Skin of body (tissue), 1 donor: ENCODE measurements at regions not wholly inside any gene's neighbourhood (a gene's known extent, or its start where the extent isn't known, plus 50 kb on each side); places are given as distances from the start of the nearest gene placed in this dataset.
"Not testable (repeated sequence)": the region's sequence is repeated elsewhere in the genome, so short reads cannot be mapped to it uniquely, and the experiment has no call there.

Experiments used
- DNase-seq: peaks from one replicate; lab custom pipeline; 2025; lab: John Stamatoyannopoulos, UW

DNA sequence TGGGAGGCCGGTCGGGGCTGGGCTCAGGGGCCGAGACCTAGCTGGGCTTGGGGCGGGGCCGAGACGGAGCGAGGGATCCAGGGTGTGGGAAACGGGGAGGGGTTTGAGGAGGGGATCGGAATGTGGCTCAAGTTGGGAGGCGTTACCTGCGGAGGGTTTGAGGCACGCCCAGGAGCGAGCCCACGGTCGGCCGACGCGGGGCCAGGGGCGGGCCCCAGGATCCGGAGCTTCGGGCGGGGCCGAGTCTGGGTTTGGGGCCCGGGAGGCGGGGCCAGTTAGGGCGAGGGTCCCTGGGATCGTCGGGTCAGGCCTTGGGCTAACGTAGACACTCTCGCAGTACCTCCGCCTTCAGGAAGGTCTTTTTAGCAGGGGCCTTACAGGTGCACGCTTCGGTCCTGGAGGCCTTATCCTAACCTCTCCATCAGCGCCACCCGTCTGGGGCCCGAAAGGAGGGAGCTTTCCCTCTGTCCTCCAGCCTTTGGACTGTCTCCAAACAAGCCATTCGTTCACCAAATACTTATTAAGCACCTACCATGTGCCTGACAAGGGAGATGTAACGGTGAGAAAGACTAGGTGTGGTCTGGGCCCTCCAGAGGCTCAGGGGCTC lies 228.2 kb upstream of the FRG2C start:
- DNase-seq, result not testable (repeated sequence)

DNA sequence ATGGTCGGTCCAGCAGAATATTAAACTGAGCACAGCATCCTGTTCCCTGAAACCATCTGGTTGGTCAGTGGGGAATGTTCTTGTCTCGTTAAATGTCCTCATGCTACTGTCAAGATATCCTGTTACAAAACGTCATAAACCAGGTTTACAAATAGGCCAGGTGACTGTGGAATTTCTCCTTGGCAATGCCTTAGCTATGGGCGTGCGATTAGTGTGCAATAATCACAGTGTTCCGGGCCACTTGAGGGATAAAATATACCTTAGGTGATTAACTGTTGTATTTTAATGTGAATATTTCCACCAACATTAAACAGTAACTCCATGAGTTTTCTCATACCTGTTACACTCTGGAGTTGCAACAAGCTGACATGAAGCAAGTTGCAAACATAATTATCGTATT lies 223.1 kb upstream of the FRG2C start:
- not testable (repeated sequence) for DNase-seq

DNA sequence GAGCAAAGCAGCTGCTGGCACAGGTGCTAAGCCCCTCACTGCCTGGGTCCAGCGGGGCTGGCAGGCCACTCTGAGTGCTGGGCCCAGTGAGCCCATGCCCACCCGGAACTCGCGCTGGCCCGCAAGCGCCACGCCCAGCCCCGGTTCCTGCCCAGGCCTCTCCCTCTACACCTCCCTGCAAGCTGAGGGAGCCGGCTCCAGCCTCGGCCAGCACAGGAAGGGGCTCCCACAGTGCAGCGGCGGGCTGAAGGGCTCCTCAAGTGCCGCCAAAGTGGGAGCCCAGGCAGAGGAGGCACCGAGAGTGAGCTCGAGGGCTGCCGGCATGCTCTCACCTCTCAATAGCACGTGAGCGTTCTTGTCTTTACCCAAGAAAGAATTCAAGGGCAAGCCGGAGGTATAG lies 219.5 kb upstream of the FRG2C start:
- not testable (repeated sequence) for DNase-seq

DNA sequence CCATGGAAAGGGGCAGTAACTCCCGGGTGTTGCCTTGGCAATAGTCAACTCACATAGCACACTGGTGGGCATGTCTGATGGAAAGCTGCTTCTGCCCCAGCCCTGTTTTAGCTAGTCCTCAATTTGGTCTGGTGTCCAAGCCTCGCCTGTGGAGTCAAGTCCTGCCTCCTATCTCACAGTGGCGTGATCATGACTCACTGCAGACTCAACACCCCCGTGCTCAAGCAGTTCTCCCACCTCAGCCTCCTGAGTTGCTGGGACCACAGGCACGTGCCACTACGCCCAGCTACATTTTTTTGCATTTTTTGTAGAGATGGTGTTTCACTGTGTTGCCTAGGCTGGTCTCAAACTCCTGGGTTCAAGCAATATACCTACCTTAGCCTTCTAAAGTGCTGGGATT lies 218.9 kb upstream of the FRG2C start:
- not testable (repeated sequence) for DNase-seq

DNA sequence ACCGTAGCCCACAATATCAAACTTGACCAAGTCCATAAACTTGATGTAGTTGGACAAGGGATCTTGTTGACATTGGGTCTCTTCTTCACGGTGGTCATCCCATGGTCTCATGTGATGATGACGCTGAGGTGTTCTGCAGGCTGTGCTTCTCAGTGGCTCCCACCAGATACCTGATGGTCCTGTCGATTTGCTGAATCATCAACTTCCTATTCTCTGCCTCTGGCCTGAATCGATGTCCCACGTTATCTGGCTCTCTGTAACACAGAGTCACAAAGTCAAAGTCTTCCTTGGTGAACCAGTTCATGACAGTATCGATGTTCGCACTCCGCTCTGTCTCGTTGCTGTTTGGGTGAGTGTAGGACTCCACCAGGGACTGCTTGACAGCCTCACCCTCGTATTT lies 217.2 kb upstream of the FRG2C start:
- not testable (repeated sequence) for DNase-seq

DNA sequence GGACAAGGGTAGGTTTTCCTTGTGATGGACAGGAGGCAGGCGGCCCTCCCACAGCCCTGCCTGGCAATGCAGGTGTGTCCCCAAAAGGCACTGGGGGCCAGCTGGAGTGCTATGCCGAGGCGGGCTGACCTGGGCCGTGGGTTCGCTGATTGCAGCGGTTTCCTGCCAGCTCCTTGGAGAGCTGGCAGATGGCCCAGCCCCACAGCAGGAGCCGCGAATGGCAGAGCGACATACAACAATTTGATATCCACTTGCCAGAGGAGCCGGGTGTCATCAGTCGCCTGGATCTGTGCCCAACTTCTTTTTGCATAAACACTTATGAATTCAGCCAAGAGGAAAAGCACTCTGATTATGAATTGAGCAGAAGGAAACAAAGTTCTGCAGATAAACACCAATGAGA lies 210.8 kb upstream of the FRG2C start:
- DNase-seq, result peak; percentile 24

DNA sequence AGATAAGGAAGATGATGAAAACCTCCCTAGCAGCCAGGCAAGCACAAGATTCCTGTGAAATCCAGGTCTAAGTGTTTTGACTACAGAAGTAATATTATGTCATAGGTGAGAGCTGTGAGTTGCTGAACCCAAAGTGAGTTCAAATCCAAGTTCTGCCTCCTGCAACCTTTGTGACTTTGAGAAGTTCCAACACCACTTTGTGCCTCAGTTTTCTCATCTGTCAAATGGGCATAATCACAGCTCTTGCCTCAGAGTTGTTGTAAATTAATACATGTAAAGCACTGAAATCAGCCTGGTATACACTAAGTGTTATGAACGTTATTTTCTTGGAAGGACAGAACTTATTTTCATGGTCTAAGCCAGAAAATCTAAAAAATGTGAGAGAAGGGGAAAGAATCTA lies 210.3 kb upstream of the FRG2C start:
- DNase-seq, result not testable (repeated sequence)

DNA sequence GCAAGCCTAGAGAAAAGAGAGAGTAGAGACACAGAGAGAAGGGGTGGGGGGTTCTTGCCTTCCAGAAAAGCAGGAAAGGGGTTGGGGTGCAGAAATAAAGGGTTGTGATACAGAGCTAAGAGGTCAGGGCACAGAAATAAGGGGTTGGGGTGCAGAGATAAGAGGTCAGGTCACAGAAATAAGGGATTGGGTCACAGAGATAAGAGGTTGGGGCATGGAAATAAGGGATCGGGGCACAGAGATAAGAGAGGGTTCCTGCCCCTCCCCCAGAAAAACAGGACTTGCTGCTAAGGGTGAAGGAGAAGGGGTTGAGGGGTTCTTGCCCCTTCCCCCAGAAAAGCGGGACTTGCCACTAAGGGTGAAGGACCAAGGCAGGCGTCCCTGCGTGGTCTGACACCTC lies 189.6 kb upstream of the FRG2C start:
- DNase-seq, result not testable (repeated sequence)

DNA sequence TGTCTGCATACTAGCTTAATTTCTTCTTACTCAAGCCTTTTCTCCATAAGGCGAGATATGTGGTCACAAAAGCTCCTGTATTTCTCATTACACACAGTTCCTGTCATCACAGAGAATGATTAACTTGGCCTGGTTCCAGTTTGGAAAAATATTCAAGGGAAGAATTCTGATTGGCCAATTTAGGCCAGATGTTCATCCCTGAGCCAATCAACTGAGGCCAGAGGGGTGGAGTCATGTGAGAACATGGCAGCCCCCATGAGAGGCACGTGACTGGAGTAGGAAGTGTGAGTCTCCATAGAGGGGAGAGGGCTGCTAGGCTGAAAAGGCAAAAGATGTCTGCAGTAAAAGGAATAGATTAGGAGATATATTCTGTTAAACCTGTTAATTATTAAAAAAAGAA lies 167.5 kb upstream of the FRG2C start:
- not testable (repeated sequence) for DNase-seq

DNA sequence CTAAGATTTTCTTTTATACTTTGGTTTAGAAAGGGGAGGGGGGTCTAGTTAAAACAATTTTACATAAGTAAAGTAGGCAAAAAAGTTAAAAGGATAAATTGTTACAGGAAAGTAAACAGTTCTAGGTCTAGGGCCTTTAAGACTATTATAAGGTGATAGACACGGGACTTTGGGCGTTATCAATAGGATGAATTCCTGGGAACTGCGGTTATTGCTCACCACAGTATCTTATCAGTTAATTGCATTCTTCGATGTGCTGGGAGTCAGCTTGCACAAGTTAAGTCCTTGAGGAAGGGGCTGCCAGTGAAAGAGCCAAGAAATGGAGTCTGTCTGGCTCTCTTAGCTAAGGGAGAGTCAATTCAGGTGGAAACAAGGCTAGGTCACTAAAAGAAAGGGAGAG lies 163.8 kb upstream of the FRG2C start:
- not testable (repeated sequence) for DNase-seq

DNA sequence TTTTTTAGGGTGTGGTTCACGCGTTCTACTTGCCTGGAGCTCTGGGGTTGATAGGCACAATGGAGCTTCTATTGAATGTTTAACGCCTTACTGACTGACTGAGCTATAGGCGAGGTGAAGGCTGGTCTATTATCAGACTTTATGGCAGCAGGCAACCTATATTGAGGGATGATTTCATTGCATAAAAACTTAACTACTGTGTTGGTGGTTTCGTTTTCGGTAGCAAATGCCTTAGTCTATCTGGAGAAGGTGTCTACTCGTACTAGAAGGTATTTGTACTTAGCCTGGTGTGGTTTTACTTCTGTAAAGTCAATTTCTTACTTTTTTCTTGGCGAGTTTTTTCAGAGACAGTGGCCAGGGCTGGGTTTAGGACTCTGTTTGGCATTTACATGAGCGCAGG lies 162.0 kb upstream of the FRG2C start:
- DNase-seq, result not testable (repeated sequence)

DNA sequence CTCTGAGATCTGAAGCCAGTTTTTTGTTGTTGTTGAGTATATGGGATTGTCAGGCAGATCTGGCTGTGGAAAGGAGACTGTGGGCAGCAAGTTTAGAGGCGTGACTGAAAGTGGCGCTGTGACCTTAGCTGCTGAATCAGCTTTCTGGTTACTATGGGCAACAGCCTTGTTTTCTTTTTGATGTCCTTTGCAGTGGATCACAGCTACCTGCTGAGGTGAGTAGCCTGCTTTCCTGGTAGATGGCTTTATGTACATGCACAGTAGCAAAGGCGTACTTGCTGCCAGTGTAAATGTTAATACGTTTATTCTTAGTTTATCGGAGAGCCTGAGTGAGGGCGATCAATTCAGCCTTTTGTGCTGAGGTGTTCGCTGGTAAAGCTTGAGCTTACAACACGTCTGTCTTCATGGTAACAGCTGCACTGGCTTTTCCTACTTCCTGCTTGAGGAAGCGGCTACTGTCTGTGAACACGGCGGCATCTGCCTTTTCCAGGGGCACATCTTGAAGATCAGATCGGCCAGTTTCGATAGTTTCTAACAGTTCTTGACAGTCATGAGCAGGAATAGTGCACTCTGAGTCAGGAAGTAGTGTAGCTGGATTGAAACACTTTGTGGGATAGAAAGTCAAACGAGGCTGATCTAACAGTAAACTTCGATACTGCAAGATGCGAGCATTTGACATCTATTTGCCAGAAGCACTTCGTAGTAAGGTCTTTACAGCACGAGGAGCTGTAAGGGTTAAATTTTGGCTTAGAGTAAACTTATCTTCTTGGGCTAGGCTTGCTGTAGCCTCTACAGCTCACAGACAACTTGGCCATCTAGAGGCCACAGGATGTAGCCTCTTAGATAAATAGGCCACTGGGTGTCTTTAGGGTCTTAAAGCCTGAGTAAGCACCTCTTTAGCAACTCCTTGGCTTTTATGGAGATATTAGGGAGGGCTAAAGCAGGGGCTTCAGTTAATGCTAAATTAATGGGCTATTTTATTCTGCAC lies 161.1 kb upstream of the FRG2C start:
- not testable (repeated sequence) for DNase-seq

DNA sequence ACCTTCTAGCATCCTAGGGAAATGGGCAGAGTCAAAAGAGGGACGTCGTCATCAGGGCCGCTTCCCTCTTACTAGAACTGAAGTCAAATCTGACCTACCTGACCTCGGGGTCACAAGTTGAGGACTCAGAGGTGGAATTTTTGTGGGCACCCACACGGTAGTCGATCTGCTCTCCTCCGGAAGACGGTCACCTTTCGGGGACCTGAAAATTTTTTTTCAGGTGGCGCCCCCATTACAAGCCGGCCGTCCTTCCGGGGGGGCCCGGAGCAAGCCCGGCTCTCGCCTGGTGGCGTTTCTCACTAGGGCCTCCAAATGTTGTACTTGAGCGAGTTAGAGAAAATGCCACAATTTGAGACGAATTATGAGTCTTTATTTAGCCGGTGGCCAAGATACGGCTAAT lies 157.5 kb upstream of the FRG2C start:
- no peak for DNase-seq

DNA sequence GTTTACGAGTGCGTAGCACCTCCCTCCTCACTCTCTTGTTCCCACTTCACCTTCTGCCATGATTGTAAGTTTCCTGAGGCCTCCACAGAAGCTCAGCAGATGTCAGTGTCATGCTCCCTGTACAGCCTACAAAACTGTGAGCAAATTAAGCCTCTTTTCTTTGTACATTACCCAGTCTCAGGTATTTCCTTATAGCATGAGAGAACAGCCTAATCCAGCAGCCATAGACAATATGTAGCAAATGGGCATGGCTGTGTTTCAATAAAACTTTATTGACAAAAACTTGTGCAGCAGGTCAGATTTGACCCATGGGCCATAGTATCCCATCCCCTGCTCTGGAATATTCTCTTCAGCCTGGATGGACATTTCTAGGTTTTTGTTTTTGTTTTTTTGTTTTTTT lies 156.2 kb upstream of the FRG2C start:
- not testable (repeated sequence) for DNase-seq

DNA sequence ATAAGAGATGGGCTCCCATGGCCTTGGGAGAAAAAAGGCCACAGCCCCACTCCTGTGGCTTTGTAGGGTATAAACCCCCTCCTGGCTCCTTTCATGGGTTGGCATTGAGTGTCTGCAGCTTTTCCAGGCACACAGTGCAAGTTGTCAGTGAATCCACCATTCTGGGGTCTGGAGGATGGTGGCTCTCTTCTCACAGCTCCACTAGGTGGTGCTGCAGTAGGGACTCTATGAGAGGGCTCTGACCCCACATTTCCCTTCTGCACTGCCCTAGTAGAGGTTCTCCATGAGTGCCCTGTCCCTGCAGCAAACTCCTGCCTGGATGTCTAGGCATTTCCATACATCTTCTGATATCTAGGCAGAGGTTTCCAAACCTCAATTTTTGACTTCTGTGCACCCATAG lies 136.5 kb upstream of the FRG2C start:
- not testable (repeated sequence) for DNase-seq

DNA sequence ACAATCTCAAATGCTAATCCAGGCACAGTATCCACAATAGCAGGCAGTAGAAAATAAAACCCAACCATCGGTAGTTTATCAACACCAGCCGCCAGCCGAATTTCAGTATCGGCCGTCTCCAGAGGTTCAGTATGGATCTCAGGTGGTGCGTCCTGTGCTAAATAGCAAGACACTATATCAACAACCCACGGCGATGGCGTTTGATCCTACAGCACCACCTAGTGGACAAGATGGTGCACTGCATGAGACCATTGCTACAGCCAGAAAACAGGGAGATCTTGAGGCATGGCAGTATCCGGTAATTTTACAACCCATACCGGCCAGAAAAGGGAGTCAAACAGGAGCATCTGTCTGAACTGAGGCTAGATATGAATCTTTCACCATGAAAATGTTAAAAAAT lies 112.0 kb upstream of the FRG2C start:
- not testable (repeated sequence) for DNase-seq

DNA sequence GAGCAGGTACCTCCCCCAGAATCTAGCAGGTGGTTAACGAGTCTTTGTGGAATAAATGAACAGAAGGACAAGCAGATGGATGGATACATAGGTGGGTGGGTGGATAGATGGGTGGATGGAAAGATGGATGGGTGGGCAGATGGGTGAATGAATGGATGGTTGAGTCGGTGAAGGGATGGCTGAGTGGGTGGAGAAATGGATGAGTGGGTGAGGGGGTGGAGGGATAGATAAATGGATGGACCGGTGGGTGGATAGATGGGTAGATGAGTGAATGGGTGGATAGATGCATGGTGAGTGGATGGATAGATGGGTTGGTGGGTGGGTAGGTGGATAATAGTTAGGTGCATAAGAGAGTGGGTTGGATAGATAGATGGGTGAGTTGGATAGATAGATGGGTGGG lies 99.7 kb upstream of the FRG2C start:
- not testable (repeated sequence) for DNase-seq

DNA sequence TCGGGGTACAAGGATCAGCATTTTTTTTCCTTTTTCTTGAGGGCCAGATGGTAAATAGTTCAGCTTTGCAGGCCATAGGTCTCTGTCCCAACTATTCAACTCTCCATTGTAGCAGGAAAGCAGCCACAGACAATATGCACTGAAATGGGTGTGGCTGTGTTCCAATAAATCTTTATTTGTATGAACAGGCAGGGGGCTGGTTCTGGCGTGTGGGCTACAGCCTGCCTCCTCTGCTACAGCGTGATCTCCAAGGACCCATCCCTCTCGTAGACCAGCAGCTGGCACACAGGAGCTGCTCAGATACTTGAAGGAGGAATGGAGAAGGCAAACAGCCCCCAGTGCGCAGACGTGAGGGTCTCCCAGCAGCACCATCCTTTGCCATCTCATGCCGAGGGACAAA lies 91.8 kb upstream of the FRG2C start:
- DNase-seq, result not testable (repeated sequence)

DNA sequence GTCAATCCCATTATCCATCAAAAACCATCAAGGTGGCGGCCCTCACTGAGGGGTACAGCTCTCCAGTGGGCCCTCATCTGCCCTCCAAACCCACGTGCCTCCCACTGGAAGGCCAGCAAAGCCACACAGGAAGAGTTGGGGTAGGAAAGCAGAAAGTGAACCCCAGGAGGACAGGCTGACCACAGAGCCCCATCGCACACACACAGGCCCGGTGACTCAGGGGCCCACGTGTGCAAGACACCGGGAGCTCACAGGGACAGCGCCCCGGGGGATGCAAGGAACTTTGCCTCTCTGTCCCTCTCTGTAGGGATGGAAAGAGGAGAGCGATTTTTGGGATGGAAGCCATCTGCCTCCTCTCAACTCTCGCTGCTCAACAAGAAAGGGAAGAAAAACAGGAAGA lies 85.0 kb upstream of the FRG2C start:
- DNase-seq, result not testable (repeated sequence)

DNA sequence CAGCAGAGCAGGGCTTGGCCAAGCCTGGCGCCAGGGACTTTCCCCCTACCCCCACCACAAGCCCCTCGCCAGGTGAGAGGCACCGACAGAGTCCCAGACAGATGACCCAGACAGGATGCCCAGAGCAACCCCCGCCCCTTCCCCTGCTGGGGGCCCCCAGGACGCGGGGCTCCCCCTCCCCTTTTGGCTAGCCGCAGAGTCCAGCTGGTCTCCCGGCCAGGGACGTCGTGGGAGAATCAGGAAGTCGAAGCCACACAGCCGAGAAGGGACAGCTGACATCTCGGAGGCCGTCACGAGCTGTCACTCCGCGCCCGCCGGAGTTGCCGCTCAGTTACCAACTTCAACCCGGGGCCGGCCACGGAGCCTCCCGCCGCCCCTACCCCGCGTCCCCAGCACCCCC lies 84.6 kb upstream of the FRG2C start:
- DNase-seq, result not testable (repeated sequence)

DNA sequence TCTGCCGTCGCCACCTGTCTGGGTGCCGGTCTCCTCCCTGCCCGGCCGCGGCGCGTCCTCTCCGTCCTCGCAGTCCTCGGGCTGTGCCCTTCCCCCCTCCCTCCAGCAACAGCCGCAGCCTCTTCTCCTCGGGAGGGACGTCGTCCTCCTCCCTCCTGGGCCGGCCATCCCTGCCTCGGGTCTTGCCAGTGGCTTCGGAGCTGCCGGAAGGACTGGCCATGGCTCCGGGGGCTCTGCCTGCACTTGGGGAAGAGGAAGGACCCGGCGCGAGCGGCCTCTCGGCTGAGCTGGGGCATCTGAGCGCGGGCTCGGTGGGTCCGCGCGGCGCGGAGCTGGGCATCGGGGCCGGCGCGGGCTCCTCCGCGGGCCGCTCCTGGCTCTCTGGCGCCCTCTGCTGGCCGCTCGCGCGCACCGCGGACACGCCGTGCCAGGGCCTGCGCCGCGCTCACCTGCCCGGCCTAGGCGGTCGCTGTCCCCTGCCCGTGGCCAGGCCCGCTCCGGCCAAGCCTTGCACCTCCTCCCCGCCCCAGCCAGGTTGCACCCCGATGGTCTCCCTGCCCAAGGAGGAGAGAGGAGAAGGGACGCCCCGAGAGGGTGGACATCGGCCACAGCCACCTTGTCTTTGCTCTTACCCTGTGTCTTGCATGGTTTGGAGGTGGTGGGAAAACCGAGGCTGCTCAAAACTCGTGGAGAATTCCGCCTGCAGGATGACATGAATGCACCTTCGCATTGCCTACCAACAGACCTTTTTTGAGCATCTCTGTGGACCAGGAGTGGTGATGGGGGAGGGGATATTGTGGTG lies 83.9 kb upstream of the FRG2C start:
- not testable (repeated sequence) for DNase-seq

DNA sequence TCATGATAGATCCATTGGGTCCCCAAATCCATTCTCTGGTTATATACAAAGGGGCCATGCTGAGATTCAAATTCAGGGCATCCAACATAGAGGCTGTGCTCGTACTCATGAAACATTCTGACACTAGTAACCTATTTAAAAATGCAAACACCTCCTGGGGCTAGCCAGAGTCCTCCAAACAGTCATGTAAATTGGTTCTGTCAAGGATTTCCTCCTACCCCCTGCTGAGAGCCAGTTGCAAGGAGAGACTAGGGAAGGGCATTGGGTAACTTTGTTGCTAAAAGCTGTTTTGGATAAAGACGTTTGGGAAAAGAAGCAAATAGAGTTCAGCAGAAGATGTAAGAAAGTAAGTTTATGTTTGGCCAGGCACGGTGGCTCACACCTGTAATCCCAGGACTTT lies 81.6 kb upstream of the FRG2C start:
- DNase-seq, result not testable (repeated sequence)
